HS-5 (cell line): ENCODE measurements at regions not wholly inside any gene's neighbourhood (a gene's known extent, or its start where the extent isn't known, plus 50 kb on each side); places are given as distances from the start of the nearest gene placed in this dataset.
"Not testable (repeated sequence)": the region's sequence is repeated elsewhere in the genome, so short reads cannot be mapped to it uniquely, and the experiment has no call there.

Experiments
- DNase-seq: peaks from one replicate; pipeline ENCODE4 v3.0.0-alpha.2; 2012; ENCODE audit warnings: low read depth

GRCh38 chr18:73544032-73544431 is 603.6 kb downstream of the FBXO15 start:
- no peak for DNase-seq

GRCh38 chr18:73535990-73536389 is 611.6 kb downstream of the FBXO15 start:
- DNase-seq = no peak

GRCh38 chr18:73535189-73535588 is 612.4 kb downstream of the FBXO15 start:
- DNase-seq = no peak

GRCh38 chr18:73531601-73532000 is 616.0 kb downstream of the FBXO15 start:
- DNase-seq = no peak

- no peak for DNase-seq
These were observed 619.6 kb downstream of the FBXO15 start for GRCh38 chr18:73528066-73528465.

GRCh38 chr18:73520229-73520628 is 627.4 kb downstream of the FBXO15 start:
- no peak for DNase-seq

- DNase-seq = not testable (repeated sequence)
These were observed 631.6 kb downstream of the FBXO15 start for GRCh38 chr18:73516056-73516455.

- DNase-seq = no peak
These were observed 633.2 kb downstream of the FBXO15 start for GRCh38 chr18:73514449-73514848.

- DNase-seq = no peak
These were observed 635.7 kb downstream of the FBXO15 start for GRCh38 chr18:73511771-73512503.

- no peak for DNase-seq
These were observed 638.2 kb downstream of the FBXO15 start for GRCh38 chr18:73509460-73509859.

GRCh38 chr18:73503326-73503725 is 635.5 kb upstream of the NETO1 start:
- DNase-seq = no peak

- DNase-seq = peak; percentile 23
These were observed 620.2 kb upstream of the NETO1 start for GRCh38 chr18:73487966-73488365.

- no peak for DNase-seq
These were observed 617.4 kb upstream of the NETO1 start for GRCh38 chr18:73485166-73485565.

GRCh38 chr18:73482901-73483300 is 615.1 kb upstream of the NETO1 start:
- no peak for DNase-seq

GRCh38 chr18:73479477-73479876 is 611.7 kb upstream of the NETO1 start:
- DNase-seq = peak; percentile 10

- no peak for DNase-seq
These were observed 610.4 kb upstream of the NETO1 start for GRCh38 chr18:73478191-73478590.

GRCh38 chr18:73476031-73476430 is 608.2 kb upstream of the NETO1 start:
- DNase-seq = no peak

GRCh38 chr18:73462092-73462491 is 594.3 kb upstream of the NETO1 start:
- DNase-seq = no peak

- no peak for DNase-seq
These were observed 593.9 kb upstream of the NETO1 start for GRCh38 chr18:73461780-73462059.

GRCh38 chr18:73461038-73461779 is 593.4 kb upstream of the NETO1 start:
- DNase-seq = no peak

- no peak for DNase-seq
These were observed 590.6 kb upstream of the NETO1 start for GRCh38 chr18:73458186-73458964.

GRCh38 chr18:73456643-73457042 is 588.9 kb upstream of the NETO1 start:
- DNase-seq = no peak

GRCh38 chr18:73452866-73453265 is 585.1 kb upstream of the NETO1 start:
- no peak for DNase-seq
